Activated CD4-positive, alpha-beta T cell treated with anti-CD3 and anti-CD28 coated beads, Interleukin-2, Interleukin-6, amounts not matched to agents 100 ng/mL and 50 ng/mL, durations not matched to agents 16 hours and 8 hours (primary cell): ENCODE measurements at regions not wholly inside any gene's neighbourhood (a gene's known extent, or its start where the extent isn't known, plus 50 kb on each side); places are given as distances from the start of the nearest gene placed in this dataset.

Experiments used
- DNase-seq: peaks from one replicate; pipeline ENCODE4 v3.0.0-alpha.2; 2020

DNA sequence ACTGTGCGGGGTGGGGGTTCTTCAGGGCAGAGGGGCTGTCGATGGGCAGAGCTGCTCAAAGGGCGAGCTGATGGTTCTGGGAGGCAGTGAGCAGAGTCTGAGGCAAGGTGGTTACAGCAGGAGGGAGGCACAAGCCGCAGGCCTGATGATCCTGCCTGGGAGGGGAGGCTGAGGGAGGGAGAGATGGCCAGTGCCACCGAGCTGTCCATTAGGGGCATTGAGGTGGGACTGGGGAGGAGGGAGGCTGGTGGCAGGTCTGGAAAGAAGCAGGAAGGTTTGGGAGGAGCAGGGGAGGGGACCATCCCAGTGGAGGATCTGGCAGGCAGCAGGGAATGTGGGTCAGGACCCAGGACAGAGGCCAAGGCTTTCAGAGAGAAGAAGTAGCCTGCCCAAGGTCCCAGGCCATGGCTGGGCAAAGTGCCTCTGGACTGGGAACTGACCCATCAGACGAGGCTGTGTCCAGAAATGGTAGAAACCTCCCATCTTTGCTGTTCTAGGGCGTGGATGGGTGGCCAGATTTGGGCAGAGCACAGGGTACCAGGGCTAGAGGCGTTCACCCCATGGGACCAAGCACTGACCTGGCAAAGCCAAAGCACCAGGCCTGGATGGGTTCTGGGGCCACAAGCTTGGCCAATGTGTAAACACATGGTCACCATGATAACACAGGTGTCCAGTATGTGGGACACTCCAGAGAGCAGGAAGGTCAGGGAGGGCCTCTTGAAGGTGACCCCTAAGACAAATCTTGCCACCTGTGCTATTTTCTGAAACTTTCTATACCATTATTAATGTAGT lies 55.5 kb downstream of the INHBB start:
- no peak for DNase-seq

DNA sequence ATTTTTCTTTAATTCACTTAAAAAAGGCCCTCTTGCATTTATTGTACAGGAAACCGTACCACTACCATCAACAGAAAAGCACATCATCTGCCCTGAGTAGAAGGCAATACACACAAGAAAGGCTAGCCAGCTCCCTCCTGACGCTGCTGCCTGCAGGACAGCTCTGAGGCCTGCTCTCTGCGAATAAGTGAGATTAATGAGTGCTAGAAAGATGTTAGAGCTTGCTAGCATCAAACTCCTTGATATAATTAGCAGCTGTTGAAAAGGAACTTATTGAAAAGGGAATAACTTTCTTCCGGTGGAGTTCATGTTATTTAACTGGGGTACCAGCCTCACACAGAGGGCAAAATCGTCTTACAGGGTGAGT lies 56.1 kb downstream of the INHBB start:
- DNase-seq: no peak

DNA sequence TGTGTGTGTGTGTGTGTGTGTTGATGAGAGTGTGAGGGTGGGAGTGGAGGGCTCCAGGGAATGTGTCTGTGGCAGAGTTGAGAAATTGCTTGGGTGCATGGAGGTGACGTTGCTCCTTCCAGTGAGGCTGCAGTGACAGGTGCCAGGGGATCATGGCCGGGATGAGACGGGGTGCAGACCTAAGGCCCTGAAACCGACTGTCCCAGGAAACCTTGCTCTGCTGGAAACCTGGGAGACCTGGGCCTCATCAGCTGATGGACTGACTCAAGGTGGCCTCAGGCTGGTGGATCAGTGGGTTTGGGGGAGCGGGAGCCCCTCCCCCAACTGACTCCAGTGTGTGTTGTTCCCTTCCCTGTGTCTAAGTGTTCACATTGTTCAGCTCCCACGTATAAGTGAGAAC lies 56.6 kb downstream of the INHBB start:
- no peak for DNase-seq

DNA sequence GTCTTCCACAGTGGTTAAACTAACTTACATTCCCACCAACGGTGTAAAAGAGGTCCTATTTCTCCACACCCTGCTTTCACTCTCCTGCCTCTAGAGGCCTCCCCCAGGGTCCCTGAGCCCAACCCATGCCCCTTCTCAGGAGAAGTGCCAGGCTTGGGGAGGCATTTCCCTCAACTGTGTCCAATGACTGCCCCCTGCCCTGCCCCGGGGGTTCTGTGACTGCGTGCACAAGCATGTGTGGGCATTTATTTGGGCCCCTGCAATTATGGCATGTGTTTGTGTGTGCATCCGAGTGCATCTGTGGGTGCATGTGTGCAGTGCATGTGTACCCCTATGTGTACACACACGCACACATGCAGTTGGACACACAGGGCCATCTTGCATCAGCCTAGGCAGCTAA lies 57.3 kb downstream of the INHBB start:
- no peak for DNase-seq

DNA sequence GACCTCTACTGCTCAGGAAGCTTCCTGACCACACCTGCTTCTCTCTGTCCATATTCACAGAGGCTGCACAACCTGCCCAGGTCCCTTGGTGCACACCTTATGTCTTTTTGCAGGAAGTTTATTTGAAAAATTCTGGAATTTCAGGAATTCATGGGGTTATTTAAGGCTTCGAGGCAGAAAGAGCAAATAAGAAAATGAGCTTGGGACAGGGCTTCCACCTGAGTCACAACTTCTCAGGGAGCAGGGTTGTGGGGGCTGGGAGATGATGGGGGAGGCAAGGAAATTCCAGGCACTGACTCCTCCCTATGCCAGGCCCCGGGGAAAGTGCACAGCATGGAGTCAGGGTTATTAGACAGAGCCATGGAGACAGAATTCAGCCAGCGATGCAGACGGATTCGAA lies 57.7 kb downstream of the INHBB start:
- DNase-seq: no peak

DNA sequence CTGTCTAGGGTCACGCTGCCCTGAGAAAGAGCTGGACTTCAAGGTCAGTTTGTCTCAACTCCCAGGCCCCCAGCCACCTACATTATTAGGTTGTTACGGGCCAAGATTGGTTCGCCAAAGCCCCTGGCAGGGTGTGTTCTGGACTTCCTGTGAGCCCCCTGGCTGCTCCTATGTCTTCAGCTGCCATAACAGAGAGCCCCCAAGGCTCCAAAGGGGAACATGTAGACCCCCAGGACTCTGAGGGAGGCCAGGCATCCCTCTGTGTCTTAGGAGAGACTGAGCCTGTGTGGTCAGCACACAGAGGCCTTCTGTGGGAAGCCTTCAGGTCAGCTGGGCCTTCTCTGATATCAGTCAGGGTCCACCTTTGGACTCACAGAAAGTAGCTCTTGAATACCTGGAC lies 58.3 kb downstream of the INHBB start:
- DNase-seq: no peak

DNA sequence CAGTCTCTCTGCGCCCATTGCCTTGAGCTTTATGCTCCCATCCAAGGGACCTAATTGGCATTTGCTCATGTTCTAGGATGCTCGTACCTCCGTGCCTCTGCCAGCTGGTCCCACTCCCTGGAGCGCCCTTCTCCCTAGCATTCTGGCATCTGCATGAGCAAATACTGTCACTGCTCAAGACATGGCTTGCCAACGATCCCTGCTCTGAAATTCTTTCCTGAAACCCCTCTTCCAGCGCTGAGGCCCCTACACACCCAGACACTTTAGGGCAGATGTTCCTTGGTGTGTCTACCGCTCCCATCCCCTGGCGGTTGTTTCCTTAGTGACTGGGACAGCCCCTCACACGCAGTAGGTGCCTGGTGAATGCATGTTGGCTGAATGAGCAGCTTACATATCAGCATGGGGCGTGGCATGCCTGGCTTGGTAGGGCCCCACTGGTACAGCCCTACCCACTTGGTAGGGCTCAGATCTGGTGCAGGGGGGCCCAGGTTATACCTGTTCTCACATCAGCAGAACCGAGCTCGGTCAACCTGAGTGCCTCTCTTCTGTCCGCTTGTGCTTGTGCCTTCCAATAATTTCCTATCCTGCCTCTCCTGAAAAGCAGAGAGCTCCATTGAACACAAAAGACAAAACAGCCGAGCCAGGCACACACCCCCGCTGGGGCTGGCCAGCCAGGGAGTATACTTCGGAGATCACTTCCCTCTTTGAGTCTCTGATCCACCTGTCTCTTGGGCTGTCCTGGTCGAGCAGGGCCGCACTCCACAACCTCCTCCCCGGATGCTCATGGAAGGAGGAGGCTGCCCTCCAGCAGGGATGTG lies 59.2 kb downstream of the INHBB start:
- no peak for DNase-seq

GRCh38 chr2:120405759-120406099 lies 59.8 kb downstream of the INHBB start:
- DNase-seq: no peak

- DNase-seq: no peak
Observed at GRCh38 chr2:120406566-120406965, 60.6 kb downstream of the INHBB start.

- DNase-seq: no peak
Observed at GRCh38 chr2:120410487-120410886, 64.6 kb downstream of the INHBB start.

GRCh38 chr2:120415060-120415459 lies 69.1 kb downstream of the INHBB start:
- DNase-seq: no peak

GRCh38 chr2:120415728-120416509 lies 70.0 kb downstream of the INHBB start:
- DNase-seq: no peak

GRCh38 chr2:120418174-120418787 lies 72.3 kb downstream of the INHBB start:
- no peak for DNase-seq

GRCh38 chr2:120419073-120419472 lies 73.1 kb downstream of the INHBB start:
- DNase-seq: no peak

DNA sequence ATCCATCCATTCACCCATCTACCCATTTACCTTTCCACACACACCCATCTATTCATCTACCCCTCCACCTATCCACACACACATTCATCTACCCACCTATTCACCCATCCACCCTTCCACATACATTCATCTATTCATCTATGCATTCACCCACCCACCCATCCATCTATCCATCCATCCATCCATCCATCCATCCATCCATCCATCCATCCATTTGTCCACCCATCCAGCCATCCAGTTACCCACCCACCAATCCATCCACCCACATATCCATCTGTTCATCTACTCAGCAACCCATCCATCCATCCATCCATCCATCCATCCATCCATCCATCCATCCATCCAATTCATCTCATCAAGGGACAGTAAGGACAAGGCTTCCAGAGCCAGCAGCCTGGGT lies 74.0 kb downstream of the INHBB start:
- no peak for DNase-seq

GRCh38 chr2:120421126-120421829 lies 75.3 kb downstream of the INHBB start:
- DNase-seq: no peak

- DNase-seq: no peak
Observed at GRCh38 chr2:120421830-120422175, 75.9 kb downstream of the INHBB start.

DNA sequence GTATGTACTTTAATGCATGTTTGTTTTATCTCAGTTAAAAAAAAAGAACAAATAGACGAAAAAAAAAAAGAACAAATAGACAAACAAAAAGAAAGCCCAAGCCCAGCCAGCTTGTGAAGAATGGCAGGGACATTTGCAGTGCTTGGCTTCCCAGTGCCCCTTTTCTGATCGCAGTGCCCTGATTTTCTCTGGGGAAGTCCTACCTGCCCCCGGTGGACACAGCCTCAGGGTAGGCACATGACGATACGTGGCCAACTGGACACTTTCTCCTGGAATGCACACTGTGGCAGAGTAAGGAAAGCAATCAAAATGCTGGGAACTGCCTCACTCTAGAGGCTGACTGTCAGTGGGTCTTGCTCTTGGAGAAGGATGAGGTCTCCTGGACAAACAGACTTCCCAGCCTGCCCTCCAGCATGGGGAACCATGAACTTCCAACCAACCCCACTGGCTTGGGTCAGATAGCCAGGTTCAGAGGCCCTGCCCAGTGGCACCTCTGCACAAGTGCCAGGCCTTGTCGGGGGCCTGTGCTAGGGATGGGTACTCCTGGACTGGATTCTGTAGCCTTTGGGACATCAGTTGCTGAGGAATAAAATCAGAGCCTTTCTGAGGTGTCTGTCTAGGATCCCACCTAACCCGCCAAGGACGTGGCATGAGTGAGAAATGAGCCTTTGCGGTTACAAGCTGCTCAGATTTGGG lies 76.7 kb downstream of the INHBB start:
- no peak for DNase-seq

GRCh38 chr2:120423167-120423943 lies 77.4 kb downstream of the INHBB start:
- DNase-seq: no peak

- DNase-seq: no peak
Observed at GRCh38 chr2:120424274-120424796, 78.4 kb downstream of the INHBB start.

GRCh38 chr2:120425014-120425413 lies 79.1 kb downstream of the INHBB start:
- DNase-seq: no peak
